ENCODE measurements at regions not wholly inside any gene's neighbourhood (a gene's known extent, or its start where the extent isn't known, plus 50 kb on each side); places are given as distances from the start of the nearest gene placed in this dataset.
"Not testable (repeated sequence)": the region's sequence is repeated elsewhere in the genome, so short reads cannot be mapped to it uniquely, and the experiment has no call there.

- DNase-seq = no peak
Measured at GRCh38 chr2:126253669-126254068, 402.3 kb upstream of the GYPC start.

- DNase-seq = no peak
Measured at GRCh38 chr2:126264625-126265024, 391.3 kb upstream of the GYPC start.

- DNase-seq = no peak
Measured at GRCh38 chr2:126269911-126270310, 386.0 kb upstream of the GYPC start.

GRCh38 chr2:126270587-126270986 lies 385.4 kb upstream of the GYPC start:
- no peak for DNase-seq

GRCh38 chr2:126272401-126272800 lies 383.6 kb upstream of the GYPC start:
- DNase-seq = no peak

GRCh38 chr2:126275098-126275497 lies 380.9 kb upstream of the GYPC start:
- no peak for DNase-seq

GRCh38 chr2:126276268-126276667 lies 379.7 kb upstream of the GYPC start:
- DNase-seq = not testable (repeated sequence)

GRCh38 chr2:126288362-126288761 lies 367.6 kb upstream of the GYPC start:
- DNase-seq = no peak

- DNase-seq = not testable (repeated sequence)
Measured at GRCh38 chr2:126293962-126294361, 362.0 kb upstream of the GYPC start.

GRCh38 chr2:126299469-126299976 lies 356.4 kb upstream of the GYPC start:
- DNase-seq = no peak

GRCh38 chr2:126300348-126300747 lies 355.6 kb upstream of the GYPC start:
- no peak for DNase-seq

- DNase-seq = no peak
Measured at GRCh38 chr2:126302043-126302442, 353.9 kb upstream of the GYPC start.

- DNase-seq = no peak
Measured at GRCh38 chr2:126303113-126303512, 352.8 kb upstream of the GYPC start.

GRCh38 chr2:126304154-126304553 lies 351.8 kb upstream of the GYPC start:
- no peak for DNase-seq

GRCh38 chr2:126306539-126306938 lies 349.4 kb upstream of the GYPC start:
- no peak for DNase-seq

GRCh38 chr2:126307740-126308139 lies 348.2 kb upstream of the GYPC start:
- no peak for DNase-seq

- DNase-seq = no peak
Measured at GRCh38 chr2:126309185-126309584, 346.8 kb upstream of the GYPC start.

- DNase-seq = no peak
Measured at GRCh38 chr2:126312579-126312978, 343.4 kb upstream of the GYPC start.

GRCh38 chr2:126315828-126316227 lies 340.1 kb upstream of the GYPC start:
- no peak for DNase-seq

GRCh38 chr2:126317790-126318431 lies 338.0 kb upstream of the GYPC start:
- DNase-seq = no peak

- no peak for DNase-seq
Measured at GRCh38 chr2:126322342-126322741, 333.6 kb upstream of the GYPC start.

GRCh38 chr2:126325202-126325601 lies 330.8 kb upstream of the GYPC start:
- no peak for DNase-seq

GRCh38 chr2:126329173-126329572 lies 326.8 kb upstream of the GYPC start:
- no peak for DNase-seq

- no peak for DNase-seq
Measured at GRCh38 chr2:126342457-126342856, 313.5 kb upstream of the GYPC start.

- DNase-seq = no peak
Measured at GRCh38 chr2:126343136-126343535, 312.8 kb upstream of the GYPC start.

All from activated effector memory CD4-positive, alpha-beta T cell treated with Interleukin-2 at 50 U/mL for 16 hours (primary cell).